WERI-Rb-1 (cell line): ENCODE measurements at regions not wholly inside any gene's neighbourhood (a gene's known extent, or its start where the extent isn't known, plus 50 kb on each side); places are given as distances from the start of the nearest gene placed in this dataset.

Experiments used
- DNase-seq: peaks from one replicate; pipeline ENCODE4 v3.0.0-alpha.2; 2020
- H3K27ac ChIP-seq: fragments of 250-450 bp; sonication (Bioruptor Pico); 2 replicates; pipeline ENCODE4 v1.5.1; 2020; ENCODE audit warnings: mild to moderate bottlenecking, moderate library complexity
- H3K27me3 ChIP-seq: fragments of 250-450 bp; sonication (Bioruptor Pico); 2 replicates; pipeline ENCODE4 v1.5.1; 2021; ENCODE audit warnings: mild to moderate bottlenecking, low read depth, moderate library complexity; ENCODE audit not compliant: insufficient read depth, severe bottlenecking
- H3K36me3 ChIP-seq: fragments of 250-450 bp; sonication (Bioruptor Pico); 2 replicates; pipeline ENCODE4 v1.5.1; 2020; ENCODE audit warnings: mild to moderate bottlenecking, moderate library complexity
- H3K4me3 ChIP-seq: 2 replicates; pipeline ENCODE4 v1.5.1; 2011; ENCODE audit warnings: low read depth, mild to moderate bottlenecking, control low read depth, low read length
- H3K9me3 ChIP-seq: fragments of 250-450 bp; sonication (Bioruptor Pico); 2 replicates; pipeline ENCODE4 v1.5.1; 2021; ENCODE audit warnings: mild to moderate bottlenecking, moderate library complexity; ENCODE audit not compliant: severe bottlenecking
- CTCF ChIP-seq: IDR thresholded peaks from 2 replicates; pipeline ENCODE4 v1.5.1; 2011; ENCODE audit warnings: low read depth, mild to moderate bottlenecking, control low read depth, inconsistent platforms, low read length

- no peak for TF ChIP-seq CTCF
- peak; percentile 75 for DNase-seq
- no peaks in the 10 kb centered on the region for H3K9me3 ChIP-seq
- no peaks in the 10 kb centered on the region for H3K36me3 ChIP-seq
- H3K27me3 ChIP-seq, result no peaks in the 10 kb centered on the region
- peak overlapping the region; percentile 17; the same call in 1 of the 2 replicates for H3K4me3 ChIP-seq
- peak overlapping the region; percentile 38 for H3K27ac ChIP-seq
Observed at GRCh38 chr2:6755456-6755855, 110.3 kb downstream of the CMPK2 start.

- Histone ChIP-seq H3K4me3 (no peak overlapping the region), H3K27me3 (no peaks in the 10 kb centered on the region), H3K9me3 (no peaks in the 10 kb centered on the region), H3K36me3 (no peaks in the 10 kb centered on the region), H3K27ac (no peak overlapping the region)
- no peak for TF ChIP-seq CTCF
- no peak for DNase-seq
Observed at GRCh38 chr2:6757215-6757614, 108.5 kb downstream of the CMPK2 start.

- Histone ChIP-seq H3K36me3 (no peaks in the 10 kb centered on the region), H3K9me3 (no peaks in the 10 kb centered on the region), H3K4me3 (no peak overlapping the region), H3K27me3 (no peaks in the 10 kb centered on the region), H3K27ac (no peak overlapping the region)
- DNase-seq, result no peak
- no peak for TF ChIP-seq CTCF
Observed at GRCh38 chr2:6759689-6760088, 106.0 kb downstream of the CMPK2 start.

GRCh38 chr2:6760132-6760531 lies 105.6 kb downstream of the CMPK2 start:
- Histone ChIP-seq H3K27me3 (no peaks in the 10 kb centered on the region), H3K27ac (no peak overlapping the region), H3K36me3 (no peaks in the 10 kb centered on the region), H3K4me3 (no peak overlapping the region), H3K9me3 (no peaks in the 10 kb centered on the region)
- TF ChIP-seq CTCF, result no peak
- no peak for DNase-seq

GRCh38 chr2:6764968-6765723 lies 100.6 kb downstream of the CMPK2 start:
- Histone ChIP-seq H3K27ac (no peak overlapping the region), H3K27me3 (no peaks in the 10 kb centered on the region), H3K9me3 (no peaks in the 10 kb centered on the region), H3K36me3 (no peaks in the 10 kb centered on the region), H3K4me3 (no peak overlapping the region)
- DNase-seq, result no peak
- TF ChIP-seq CTCF, result no peak

- no peaks in the 10 kb centered on the region for H3K36me3 ChIP-seq
- no peaks in the 10 kb centered on the region for H3K9me3 ChIP-seq
- no peak overlapping the region for H3K27ac ChIP-seq
- H3K4me3 ChIP-seq, result no peak overlapping the region
- TF ChIP-seq CTCF, result no peak
- DNase-seq, result no peak
- no peaks in the 10 kb centered on the region for H3K27me3 ChIP-seq
Observed at GRCh38 chr2:6769346-6769745, 96.4 kb downstream of the CMPK2 start.
